Activated CD4-positive, alpha-beta memory T cell treated with anti-CD3 and anti-CD28 coated beads for 36 hours (primary cell): ENCODE measurements at regions not wholly inside any gene's neighbourhood (a gene's known extent, or its start where the extent isn't known, plus 50 kb on each side); places are given as distances from the start of the nearest gene placed in this dataset.

Source experiments
- CTCF ChIA-PET: fragments of 350-600 bp; sonication (Branson Sonifier 250); formaldehyde crosslinking; loops from one replicate; lab custom pipeline; 2021; ENCODE audit warnings: antibody characterized with exemption, inconsistent platforms; lab: Charles Lee
- POLR2A ChIA-PET: fragments of 350-600 bp; sonication (Branson Sonifier 250); formaldehyde crosslinking; loops from one replicate; lab custom pipeline; 2021; ENCODE audit warnings: antibody characterized with exemption; lab: Charles Lee
- DNase-seq: peaks from one replicate; pipeline ENCODE4 v3.0.0-alpha.2; 2020
- H3K27ac Mint-ChIP-seq: one replicate; pipeline ENCODE4 v1.8.0; 2021; ENCODE audit warnings: mixed read lengths
- H3K27me3 Mint-ChIP-seq: one replicate; pipeline ENCODE4 v1.8.0; 2021; ENCODE audit warnings: mixed read lengths
- H3K36me3 Mint-ChIP-seq: one replicate; pipeline ENCODE4 v1.8.0; 2021; ENCODE audit warnings: mixed read lengths
- H3K4me1 Mint-ChIP-seq: one replicate; pipeline ENCODE4 v1.8.0; 2021; ENCODE audit warnings: low read depth, mixed read lengths
- H3K4me3 Mint-ChIP-seq: one replicate; pipeline ENCODE4 v1.8.0; 2021; ENCODE audit warnings: mild to moderate bottlenecking, mixed read lengths
- H3K9me3 Mint-ChIP-seq: one replicate; pipeline ENCODE4 v1.8.0; 2021; ENCODE audit warnings: mixed read lengths
- intact Hi-C: fragments of 100-400 bp; cut with micrococcal nuclease; formaldehyde crosslinking; loops from one replicate; pipeline ENCODE4 v1.15.1; 2023

GRCh38 chr5:2176581-2176980 lies 293.9 kb upstream of the IRX4 start:
- Mint-ChIP-seq H3K4me1 (no peaks in the 10 kb centered on the region), H3K27me3 (peaks cover 4% of the 10 kb centered on the region), H3K27ac (no peak overlapping the region), H3K36me3 (no peaks in the 10 kb centered on the region), H3K4me3 (no peak overlapping the region), H3K9me3 (no peaks in the 10 kb centered on the region)
- intact Hi-C loops: no loop called here
- ChIA-PET POLR2A (no interaction called here), CTCF (no interaction called here)
- DNase-seq: no peak

DNA sequence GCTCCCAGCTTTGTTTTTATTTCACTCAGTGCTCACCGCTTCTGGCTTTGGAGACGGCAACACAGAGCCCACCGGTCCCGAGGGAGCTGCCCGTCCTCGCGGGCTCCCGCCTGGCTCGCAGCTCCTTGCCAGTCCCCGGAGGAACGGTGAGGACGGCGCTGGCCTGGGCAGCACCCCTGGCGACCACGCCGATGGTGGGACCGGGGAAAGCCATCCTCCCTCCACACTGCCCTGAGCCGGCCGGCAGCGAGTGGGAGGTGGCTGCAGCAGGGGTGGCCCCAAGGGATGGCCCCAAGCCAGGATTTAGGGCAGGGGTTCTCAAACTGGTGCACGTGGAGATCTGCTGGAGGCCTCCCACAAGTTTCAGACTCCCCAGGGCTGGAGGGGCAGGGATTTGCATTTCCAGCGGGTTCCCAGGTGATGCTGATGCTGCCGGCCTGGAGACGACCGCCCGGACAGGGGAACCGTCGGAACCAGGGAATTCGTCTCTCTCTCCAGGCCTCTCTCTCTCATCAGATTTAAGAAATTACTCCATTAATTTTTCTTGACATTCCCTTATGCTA lies 293.2 kb upstream of the IRX4 start:
- DNase-seq: no peak
- intact Hi-C loops: no loop called here
- Mint-ChIP-seq H3K27ac (no peak overlapping the region), H3K4me3 (no peak overlapping the region), H3K9me3 (no peaks in the 10 kb centered on the region), H3K4me1 (no peaks in the 10 kb centered on the region), H3K36me3 (no peaks in the 10 kb centered on the region), H3K27me3 (peaks cover 4% of the 10 kb centered on the region)
- ChIA-PET POLR2A (no interaction called here), CTCF (no interaction called here)

DNA sequence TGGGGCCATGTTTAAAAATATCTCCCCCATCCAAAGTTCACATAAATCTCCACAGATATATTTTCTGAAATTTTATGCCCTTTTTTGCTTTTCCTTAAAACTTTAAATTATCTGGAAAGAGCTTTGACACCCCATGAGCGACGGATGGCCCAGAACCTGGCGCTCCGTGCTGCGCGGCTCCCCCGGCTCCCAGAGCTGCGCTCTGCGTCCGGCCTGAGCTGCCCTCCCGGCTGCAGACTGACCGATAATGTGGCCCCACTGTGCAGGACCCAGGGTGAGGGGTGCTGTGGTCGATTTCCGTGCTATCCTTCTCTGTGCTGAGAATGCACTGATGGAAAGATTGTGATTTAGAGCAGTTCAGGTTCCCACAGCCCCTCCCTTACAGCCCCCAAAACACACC lies 292.3 kb upstream of the IRX4 start:
- Mint-ChIP-seq H3K36me3 (no peaks in the 10 kb centered on the region), H3K27me3 (peaks cover 4% of the 10 kb centered on the region), H3K4me1 (no peaks in the 10 kb centered on the region), H3K27ac (no peak overlapping the region), H3K4me3 (no peak overlapping the region), H3K9me3 (no peaks in the 10 kb centered on the region)
- ChIA-PET CTCF (no interaction called here), POLR2A (no interaction called here)
- intact Hi-C loops: no loop called here
- DNase-seq: no peak

DNA sequence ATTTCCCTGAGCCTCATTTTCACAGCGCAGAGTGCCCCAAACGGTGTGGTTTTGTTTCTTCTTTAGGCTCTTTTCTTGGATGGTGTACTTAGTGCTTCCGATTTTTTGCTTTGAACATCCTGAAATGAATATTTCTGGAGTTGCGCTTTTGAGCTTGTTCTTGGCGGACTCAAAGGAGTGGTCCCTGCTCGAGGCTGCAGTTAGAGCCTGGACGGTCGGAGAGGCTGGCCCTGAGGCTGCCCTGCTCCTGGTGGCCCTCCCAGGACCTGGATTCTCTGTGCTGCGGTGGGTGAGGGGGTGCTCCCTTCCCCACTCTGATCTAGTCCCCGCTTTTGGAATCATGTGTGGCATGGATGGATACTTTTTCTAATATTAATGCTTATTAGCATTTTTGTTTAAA lies 291.8 kb upstream of the IRX4 start:
- ChIA-PET CTCF (no interaction called here), POLR2A (no interaction called here)
- no peak overlapping the region for H3K27ac Mint-ChIP-seq
- no peaks in the 10 kb centered on the region for H3K9me3 Mint-ChIP-seq
- intact Hi-C loops: no loop called here
- peaks cover 4% of the 10 kb centered on the region for H3K27me3 Mint-ChIP-seq
- no peaks in the 10 kb centered on the region for H3K36me3 Mint-ChIP-seq
- H3K4me3 Mint-ChIP-seq: no peak overlapping the region
- H3K4me1 Mint-ChIP-seq: no peaks in the 10 kb centered on the region
- DNase-seq: no peak

GRCh38 chr5:2173151-2173834 lies 290.6 kb upstream of the IRX4 start:
- no peaks in the 10 kb centered on the region for H3K9me3 Mint-ChIP-seq
- no peaks in the 10 kb centered on the region for H3K4me1 Mint-ChIP-seq
- ChIA-PET POLR2A (no interaction called here), CTCF (no interaction called here)
- DNase-seq: no peak
- no peaks in the 10 kb centered on the region for H3K36me3 Mint-ChIP-seq
- H3K4me3 Mint-ChIP-seq: no peak overlapping the region
- H3K27me3 Mint-ChIP-seq: peaks cover 7% of the 10 kb centered on the region
- intact Hi-C loops: no loop called here
- no peak overlapping the region for H3K27ac Mint-ChIP-seq

DNA sequence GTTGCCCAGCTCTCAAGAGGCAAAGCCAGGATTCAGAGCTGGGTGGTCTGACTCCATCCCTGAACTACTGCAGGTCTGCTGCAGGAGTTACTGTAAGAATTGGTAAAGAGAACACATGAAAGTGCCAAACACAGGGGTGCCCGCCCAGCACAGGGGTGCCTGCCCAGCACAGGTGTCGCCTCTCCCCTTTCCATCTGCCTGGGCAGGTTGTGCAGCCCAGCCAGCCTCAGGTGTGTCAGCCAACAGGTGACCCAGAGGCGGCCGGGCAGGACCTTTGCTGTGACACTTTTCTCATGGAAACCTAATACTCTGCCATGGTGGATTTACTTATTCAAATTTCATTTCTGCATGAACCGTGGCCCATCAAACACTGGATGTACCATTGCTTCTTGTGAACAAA lies 289.7 kb upstream of the IRX4 start:
- no peak for DNase-seq
- Mint-ChIP-seq H3K36me3 (no peaks in the 10 kb centered on the region), H3K9me3 (no peaks in the 10 kb centered on the region), H3K27ac (no peak overlapping the region), H3K27me3 (peaks cover 7% of the 10 kb centered on the region), H3K4me3 (no peak overlapping the region), H3K4me1 (no peaks in the 10 kb centered on the region)
- POLR2A ChIA-PET: no interaction called here
- intact Hi-C loops: no loop called here
- CTCF ChIA-PET: no interaction called here

GRCh38 chr5:2170761-2171160 lies 288.0 kb upstream of the IRX4 start:
- Mint-ChIP-seq H3K4me3 (no peak overlapping the region), H3K4me1 (no peaks in the 10 kb centered on the region), H3K36me3 (no peaks in the 10 kb centered on the region), H3K27me3 (peaks cover 7% of the 10 kb centered on the region), H3K27ac (no peak overlapping the region), H3K9me3 (no peaks in the 10 kb centered on the region)
- DNase-seq: no peak
- CTCF ChIA-PET: no interaction called here
- POLR2A ChIA-PET: no interaction called here
- intact Hi-C loops: no loop called here

DNA sequence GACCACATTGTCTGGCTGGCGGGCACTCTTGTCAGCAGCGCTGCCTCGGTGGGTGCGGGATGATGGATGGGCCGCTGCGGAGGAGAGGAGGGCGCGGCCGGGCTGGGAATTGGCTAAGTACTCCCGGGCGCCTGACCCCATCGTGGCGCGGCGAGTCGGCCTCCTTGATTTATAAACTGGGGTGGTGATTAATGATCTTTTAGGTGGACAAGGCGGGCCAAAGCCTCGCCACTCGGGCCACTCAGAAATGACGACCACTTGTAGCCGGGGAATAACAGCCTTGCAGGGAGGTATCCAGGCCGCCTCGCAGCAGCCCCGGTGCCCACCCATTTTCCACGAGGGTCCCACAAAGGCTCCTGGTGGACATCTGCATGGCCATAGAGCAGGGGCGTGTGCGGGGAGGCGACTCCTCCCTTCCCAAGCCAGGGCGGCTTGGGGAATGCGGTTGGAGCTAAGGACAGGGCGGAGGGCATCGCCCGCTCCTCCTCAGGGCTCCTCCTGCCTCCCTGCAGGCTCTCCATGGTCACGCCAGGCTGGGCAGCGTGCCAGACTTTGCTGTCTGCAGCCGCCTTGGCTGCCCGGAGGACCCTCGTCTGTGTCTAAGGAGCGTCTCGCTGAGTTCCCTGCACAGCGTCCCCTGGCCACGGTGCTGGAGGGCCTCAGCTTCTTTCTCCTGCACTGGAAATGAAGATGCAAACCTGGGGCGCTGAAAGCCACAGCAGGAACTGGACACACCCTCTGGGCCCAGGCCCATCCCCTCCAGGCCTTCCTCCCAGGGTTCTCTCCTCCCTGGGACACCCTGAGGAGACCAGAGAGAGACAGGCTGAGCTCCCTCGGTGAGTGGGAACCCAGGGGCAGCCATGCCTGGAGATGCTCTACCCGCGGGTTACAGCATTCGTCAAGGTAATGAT lies 287.4 kb upstream of the IRX4 start:
- Mint-ChIP-seq H3K9me3 (no peaks in the 10 kb centered on the region), H3K4me3 (no peak overlapping the region)
- intact Hi-C loops: no loop called here

GRCh38 chr5:2169430-2169808 lies 286.7 kb upstream of the IRX4 start:
- Mint-ChIP-seq H3K36me3 (no peaks in the 10 kb centered on the region), H3K27ac (no peak overlapping the region), H3K27me3 (peaks cover 8% of the 10 kb centered on the region), H3K4me1 (no peaks in the 10 kb centered on the region), H3K4me3 (no peak overlapping the region), H3K9me3 (no peaks in the 10 kb centered on the region)
- DNase-seq: no peak
- intact Hi-C loops: no loop called here
- ChIA-PET CTCF (no interaction called here), POLR2A (no interaction called here)

More for the DNA sequence above, 287.4 kb upstream of the IRX4 start:
- CTCF ChIA-PET: no interaction called here
- Mint-ChIP-seq H3K36me3 (no peaks in the 10 kb centered on the region), H3K27me3 (peaks cover 7% of the 10 kb centered on the region), H3K4me1 (no peaks in the 10 kb centered on the region), H3K27ac (no peak overlapping the region)
- POLR2A ChIA-PET: no interaction called here
- no peak for DNase-seq

- POLR2A ChIA-PET: no interaction called here
- intact Hi-C loops: no loop called here
- peaks cover 14% of the 10 kb centered on the region for H3K27me3 Mint-ChIP-seq
- no peaks in the 10 kb centered on the region for H3K9me3 Mint-ChIP-seq
- CTCF ChIA-PET: no interaction called here
- no peaks in the 10 kb centered on the region for H3K4me1 Mint-ChIP-seq
- no peak overlapping the region for H3K27ac Mint-ChIP-seq
- H3K36me3 Mint-ChIP-seq: no peaks in the 10 kb centered on the region
- no peak for DNase-seq
- H3K4me3 Mint-ChIP-seq: no peak overlapping the region
These were observed 286.1 kb upstream of the IRX4 start for GRCh38 chr5:2168601-2169429.

- H3K27me3 Mint-ChIP-seq: peaks cover 11% of the 10 kb centered on the region
- no peaks in the 10 kb centered on the region for H3K9me3 Mint-ChIP-seq
- no peaks in the 10 kb centered on the region for H3K36me3 Mint-ChIP-seq
- H3K4me3 Mint-ChIP-seq: no peak overlapping the region
- no peaks in the 10 kb centered on the region for H3K4me1 Mint-ChIP-seq
- no peak overlapping the region for H3K27ac Mint-ChIP-seq
- DNase-seq: no peak
- intact Hi-C loops: no loop called here
- ChIA-PET CTCF (no interaction called here), POLR2A (no interaction called here)
These were observed 284.9 kb upstream of the IRX4 start for GRCh38 chr5:2167671-2168070.

GRCh38 chr5:2166979-2167377 lies 284.3 kb upstream of the IRX4 start:
- Mint-ChIP-seq H3K4me1 (no peaks in the 10 kb centered on the region), H3K36me3 (no peaks in the 10 kb centered on the region), H3K27me3 (peaks cover 11% of the 10 kb centered on the region), H3K4me3 (no peak overlapping the region), H3K27ac (no peak overlapping the region), H3K9me3 (no peaks in the 10 kb centered on the region)
- ChIA-PET POLR2A (no interaction called here), CTCF (interaction anchor here (0.6 kb wide), 1 partner anchor 15 kb away, joined by 3 read pairs; no protein-coding TSS in a partner anchor)
- intact Hi-C loops: no loop called here
- no peak for DNase-seq
